Neutrophil (primary cell): ENCODE measurements at regions not wholly inside any gene's neighbourhood (a gene's known extent, or its start where the extent isn't known, plus 50 kb on each side); places are given as distances from the start of the nearest gene placed in this dataset.

Experiments
- H3K27ac ChIP-seq: fragments of 200-600 bp; sonication (generic); 2 replicates; pipeline ENCODE4 v1.5.1; 2016; ENCODE audit warnings: mild to moderate bottlenecking, moderate library complexity
- H3K27me3 ChIP-seq: fragments of 200-600 bp; sonication (generic); 2 replicates; pipeline ENCODE4 v1.6.0; 2016; ENCODE audit warnings: mild to moderate bottlenecking
- H3K36me3 ChIP-seq: fragments of 200-600 bp; sonication (generic); 2 replicates; pipeline ENCODE4 v1.5.1; 2017
- H3K4me1 ChIP-seq, 2 experiments: fragments of 200-600 bp in 1 of 2; sonication (generic) in 1 of 2; 1 replicate in 1 of 2; 2 replicates in 1 of 2; pipeline versions ENCODE4 v1.5.1 to v1.6.1; 2013 to 2016; ENCODE audit warnings: low read depth in 1 of 2, low read length in 1 of 2, mild to moderate bottlenecking in 1 of 2, moderate library complexity in 1 of 2; ENCODE audit not compliant: control insufficient read depth in 1 of 2, insufficient read depth in 1 of 2
- H3K4me3 ChIP-seq, 2 experiments: fragments of 200-600 bp in 1 of 2; sonication (generic) in 1 of 2; 1 replicate in 1 of 2; 2 replicates in 1 of 2; pipeline ENCODE4 v1.5.1; 2013 to 2016; ENCODE audit warnings: low read depth in 1 of 2, low read length in 1 of 2, mild to moderate bottlenecking in 1 of 2, moderate library complexity in 1 of 2
- H3K9me3 ChIP-seq: fragments of 200-600 bp; sonication (generic); 2 replicates; pipeline ENCODE4 v1.5.1; 2016
- CTCF ChIP-seq: fragments of 200-600 bp; sonication (generic); IDR thresholded peaks from 2 replicates; pipeline ENCODE4 v1.5.1; 2016; ENCODE audit warnings: antibody characterized with exemption

GRCh38 chr15:25060472-25060803, 105.7 kb downstream of the SNRPN start:
- Histone ChIP-seq H3K36me3 (no peaks in the 10 kb centered on the region), H3K27ac (no peak overlapping the region), H3K27me3 (no peaks in the 10 kb centered on the region), H3K4me1 (no peaks in the 10 kb centered on the region), H3K9me3 (peaks cover 55% of the 10 kb centered on the region), H3K4me3 (no peak overlapping the region)
- no peak for TF ChIP-seq CTCF

- Histone ChIP-seq H3K27ac (no peak overlapping the region), H3K4me3 (no peak overlapping the region)
These were observed 106.3 kb downstream of the SNRPN start for GRCh38 chr15:25060996-25061620.

GRCh38 chr15:25061808-25062550, 107.2 kb downstream of the SNRPN start:
- Histone ChIP-seq H3K4me1 (no peaks in the 10 kb centered on the region), H3K27ac (no peak overlapping the region), H3K9me3 (peaks cover 59% of the 10 kb centered on the region), H3K36me3 (no peaks in the 10 kb centered on the region), H3K27me3 (no peaks in the 10 kb centered on the region), H3K4me3 (no peak overlapping the region)
- no peak for TF ChIP-seq CTCF

More at GRCh38 chr15:25060996-25061620, 106.3 kb downstream of the SNRPN start:
- Histone ChIP-seq H3K4me1 (no peaks in the 10 kb centered on the region), H3K36me3 (no peaks in the 10 kb centered on the region), H3K27me3 (no peaks in the 10 kb centered on the region), H3K9me3 (peaks cover 52% of the 10 kb centered on the region)
- no peak for TF ChIP-seq CTCF

GRCh38 chr15:25062551-25063430, 108.0 kb downstream of the SNRPN start:
- no peak overlapping the region for H3K27ac ChIP-seq
- H3K4me1 ChIP-seq = no peaks in the 10 kb centered on the region
- TF ChIP-seq CTCF = no peak
- peaks cover 62% of the 10 kb centered on the region for H3K9me3 ChIP-seq
- H3K27me3 ChIP-seq = no peaks in the 10 kb centered on the region
- H3K36me3 ChIP-seq = no peaks in the 10 kb centered on the region
- H3K4me3 ChIP-seq = no peak overlapping the region

DNA sequence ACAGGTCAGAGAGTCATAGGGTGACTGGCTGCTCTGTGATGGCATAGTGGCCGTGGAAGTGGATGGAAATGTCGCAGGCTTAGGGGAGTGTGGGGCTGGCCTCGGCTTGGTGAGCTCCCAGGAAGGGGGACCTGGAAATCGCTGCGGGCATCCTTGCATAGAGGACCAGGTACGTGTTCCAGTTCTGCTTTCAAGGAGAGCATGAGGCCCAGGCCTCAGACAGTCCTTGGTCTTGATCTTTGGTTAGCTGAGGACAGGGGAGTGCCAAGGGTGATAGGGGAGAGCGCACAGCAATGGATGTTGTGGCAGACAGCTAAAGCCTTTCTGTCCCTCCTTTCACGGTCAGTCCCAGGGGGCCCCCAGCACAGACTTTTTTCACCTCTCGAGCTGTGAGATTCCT, 110.5 kb downstream of the SNRPN start:
- Histone ChIP-seq H3K36me3 (no peaks in the 10 kb centered on the region), H3K27ac (no peak overlapping the region), H3K9me3 (peaks cover 79% of the 10 kb centered on the region), H3K4me3 (no peak overlapping the region), H3K4me1 (no peaks in the 10 kb centered on the region), H3K27me3 (no peaks in the 10 kb centered on the region)
- no peak for TF ChIP-seq CTCF
